Left kidney (tissue), 1 donor: ENCODE measurements at regions not wholly inside any gene's neighbourhood (a gene's known extent, or its start where the extent isn't known, plus 50 kb on each side); places are given as distances from the start of the nearest gene placed in this dataset.

ENCODE experiments used
- DNase-seq: peaks from one replicate; pipeline ENCODE4 v3.0.0-alpha.2; 2013

- DNase-seq = peak; percentile 72
Observed at GRCh38 chr2:12168791-12169388, 422.5 kb downstream of the LPIN1 start.

- peak; percentile 59 for DNase-seq
Observed at GRCh38 chr2:12169721-12170120, 423.3 kb downstream of the LPIN1 start.

DNA sequence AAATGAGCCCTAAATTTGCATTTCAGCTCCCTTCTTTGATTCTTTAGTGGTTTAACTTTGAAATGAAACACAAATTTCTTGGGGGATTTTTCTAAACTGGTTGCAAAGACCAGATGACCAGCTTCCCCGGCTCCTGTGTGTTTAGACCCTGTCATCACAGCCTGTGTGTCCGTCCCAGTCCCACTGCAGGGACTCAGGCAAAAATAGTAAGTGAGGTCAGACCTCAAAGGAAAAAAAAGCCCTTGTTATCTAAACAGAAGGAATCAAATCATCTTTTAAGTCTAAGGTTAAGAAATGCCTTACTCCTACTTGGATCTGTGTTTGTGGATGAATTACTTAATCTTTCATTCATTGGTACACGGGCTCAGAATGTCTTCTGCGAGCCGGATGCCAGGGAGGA lies 423.7 kb downstream of the LPIN1 start:
- no peak for DNase-seq

DNA sequence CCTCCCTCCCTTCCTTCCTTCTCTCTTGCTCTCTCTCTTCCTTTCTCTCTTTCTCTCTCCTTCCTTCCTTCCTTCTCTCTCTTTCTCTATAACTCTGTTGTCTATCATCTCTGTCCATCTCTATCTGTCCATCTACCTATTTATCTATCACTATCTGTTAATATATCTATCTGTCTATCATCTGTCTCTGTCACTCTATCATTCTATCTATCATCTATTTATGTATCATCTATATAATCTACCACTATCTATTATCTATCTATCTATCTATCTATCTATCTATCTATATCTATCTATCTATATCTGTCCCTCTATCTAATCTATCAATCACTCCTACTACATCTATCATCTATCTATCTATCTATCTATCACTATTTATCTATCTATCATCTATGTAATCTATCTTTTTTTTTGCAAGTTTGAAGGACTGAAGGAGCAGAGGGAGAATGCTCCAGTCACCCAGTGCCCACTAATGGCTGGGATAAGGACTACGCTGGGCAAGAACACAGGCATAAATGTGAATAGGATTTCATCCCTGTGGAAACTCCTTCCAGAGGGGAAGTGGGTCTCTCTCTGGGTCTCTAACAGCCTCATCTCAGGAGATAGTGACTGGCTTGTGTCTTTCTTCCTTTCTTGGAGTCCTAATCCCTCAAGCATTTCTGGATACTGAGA lies 427.0 kb downstream of the LPIN1 start:
- no peak for DNase-seq

DNA sequence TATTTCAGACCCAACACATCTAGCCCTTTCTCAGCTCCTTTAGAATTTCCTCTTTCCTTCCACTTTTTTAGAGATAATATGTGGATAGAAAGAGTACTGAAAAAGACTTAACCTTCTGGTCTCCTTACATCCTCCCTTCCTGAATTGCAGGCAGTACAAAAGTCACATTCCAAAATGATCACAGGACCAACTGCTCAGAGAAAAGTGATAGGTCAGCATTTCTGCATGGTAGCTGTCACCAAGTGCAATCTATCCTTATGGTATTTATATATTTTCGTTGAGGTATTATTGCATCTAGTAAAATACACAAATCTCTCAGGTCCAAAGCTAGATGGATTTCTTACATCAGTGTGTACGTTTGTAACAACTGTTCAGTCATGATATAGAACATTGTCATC lies 427.5 kb downstream of the LPIN1 start:
- no peak for DNase-seq

GRCh38 chr2:12175323-12175722 lies 428.9 kb downstream of the LPIN1 start:
- no peak for DNase-seq

- no peak for DNase-seq
Observed at GRCh38 chr2:12176623-12177454, 430.4 kb downstream of the LPIN1 start.

DNA sequence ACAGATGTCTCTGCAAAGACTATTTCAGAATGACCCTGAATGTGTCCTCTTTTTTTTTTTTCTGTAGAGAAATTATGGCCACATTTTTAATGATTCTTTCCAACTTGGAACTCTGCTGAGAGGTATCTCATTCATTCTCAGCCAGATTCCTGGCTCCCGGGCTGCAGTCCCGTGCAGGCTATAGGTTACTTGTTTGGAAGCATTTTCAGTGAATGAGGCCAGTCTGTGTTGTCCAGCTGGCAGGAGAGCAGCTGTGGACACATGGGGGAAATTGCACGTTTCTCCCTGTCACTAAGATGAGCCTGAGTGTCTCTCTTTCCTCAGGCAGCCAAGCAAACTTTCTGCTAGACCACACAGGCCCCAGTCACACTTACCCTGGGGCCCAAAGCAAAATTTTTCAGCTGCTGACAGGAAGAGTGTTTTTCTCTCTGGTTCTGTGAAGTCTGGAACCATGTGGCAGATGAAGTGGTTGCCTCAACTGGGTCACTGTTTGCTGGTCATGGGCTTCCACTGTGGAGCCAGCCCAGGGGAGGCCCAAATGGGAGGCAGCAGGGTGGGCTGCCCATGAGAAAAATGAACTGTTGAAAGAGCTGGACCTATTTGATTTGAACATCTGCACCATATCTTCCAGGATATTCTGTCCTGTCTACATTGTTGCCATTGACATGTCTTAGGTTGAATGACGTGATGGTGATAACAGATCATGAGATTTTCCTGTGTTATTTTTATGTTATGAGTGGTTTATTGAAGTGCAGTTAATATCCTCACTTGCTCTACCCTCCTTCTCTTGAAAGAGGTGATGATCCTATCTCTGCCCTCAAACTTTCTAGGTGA lies 431.2 kb downstream of the LPIN1 start:
- DNase-seq = peak; percentile 61

DNA sequence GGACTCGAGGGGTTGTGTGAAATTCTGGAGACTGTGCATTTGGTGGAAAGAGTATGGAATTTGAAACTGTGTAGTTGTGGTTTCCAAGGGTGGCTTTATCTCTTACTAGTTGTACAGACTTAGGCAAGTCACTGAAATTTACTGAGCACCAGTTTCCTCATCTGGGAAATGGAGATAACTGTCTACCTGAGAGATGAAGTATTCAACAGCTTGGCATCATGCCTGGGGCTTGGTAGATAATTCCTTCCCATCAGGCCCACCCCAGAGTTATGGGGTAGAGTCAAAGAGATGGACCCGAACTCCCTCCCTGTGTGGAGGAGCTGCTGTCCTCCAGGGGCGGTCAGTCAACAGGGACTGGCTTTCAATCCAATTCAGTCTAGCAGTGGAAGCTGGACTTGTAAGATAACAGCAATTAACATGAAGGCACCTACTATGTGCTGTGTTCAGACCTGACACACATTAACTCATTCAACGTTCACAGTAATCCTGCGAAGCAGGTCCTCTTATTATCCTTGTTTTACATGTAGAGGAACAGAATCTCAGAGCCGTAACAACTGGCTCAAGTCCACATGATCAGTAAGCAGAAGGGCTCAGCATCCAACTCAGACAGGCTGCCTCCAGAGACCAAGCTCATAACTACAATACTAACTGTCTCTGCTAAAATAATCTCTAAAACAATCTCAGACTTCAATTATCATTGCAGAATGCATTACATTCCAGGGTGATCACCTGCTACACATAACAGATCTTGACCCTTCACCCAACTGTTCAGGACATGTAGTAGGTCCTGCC lies 432.1 kb downstream of the LPIN1 start:
- DNase-seq = no peak

DNA sequence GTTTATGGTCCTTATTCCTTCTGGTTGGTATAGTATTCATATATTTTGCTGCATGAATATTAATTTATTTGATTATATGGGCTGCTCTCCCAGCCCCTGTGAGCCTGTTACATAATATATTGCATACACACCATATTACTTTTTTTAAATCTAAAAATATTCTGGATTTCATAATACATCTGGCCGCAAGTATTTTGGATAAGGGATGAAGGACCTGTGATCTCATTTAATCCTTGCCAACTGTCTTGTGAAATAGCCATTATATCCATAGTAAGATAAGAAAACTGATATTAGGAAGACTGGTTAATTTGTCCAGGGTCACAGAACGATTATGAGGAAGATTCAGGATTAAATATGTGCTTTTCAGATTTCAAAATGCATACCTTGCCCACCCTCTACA lies 433.6 kb downstream of the LPIN1 start:
- no peak for DNase-seq

- no peak for DNase-seq
Observed at GRCh38 chr2:12183032-12183645, 436.7 kb downstream of the LPIN1 start.

GRCh38 chr2:12192762-12193161 lies 446.3 kb downstream of the LPIN1 start:
- no peak for DNase-seq

DNA sequence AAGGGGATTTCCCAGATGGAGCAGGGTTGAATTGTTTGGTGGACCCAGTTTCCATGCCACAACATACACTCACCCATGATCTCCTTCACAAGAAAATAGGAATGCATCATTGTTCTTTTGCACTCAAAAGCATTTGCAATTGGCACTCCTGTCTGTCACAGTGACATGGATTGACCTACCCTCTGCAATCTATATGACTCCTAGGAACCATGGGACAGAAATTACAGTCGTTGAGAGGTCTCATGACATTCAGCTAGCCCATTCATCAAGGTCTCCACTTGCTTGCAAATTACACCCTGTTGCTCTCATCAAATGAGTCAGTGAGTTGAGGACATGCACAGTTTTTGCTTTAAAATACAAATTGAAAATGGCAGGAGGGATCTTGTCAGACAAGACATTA lies 448.5 kb downstream of the LPIN1 start:
- DNase-seq = no peak

DNA sequence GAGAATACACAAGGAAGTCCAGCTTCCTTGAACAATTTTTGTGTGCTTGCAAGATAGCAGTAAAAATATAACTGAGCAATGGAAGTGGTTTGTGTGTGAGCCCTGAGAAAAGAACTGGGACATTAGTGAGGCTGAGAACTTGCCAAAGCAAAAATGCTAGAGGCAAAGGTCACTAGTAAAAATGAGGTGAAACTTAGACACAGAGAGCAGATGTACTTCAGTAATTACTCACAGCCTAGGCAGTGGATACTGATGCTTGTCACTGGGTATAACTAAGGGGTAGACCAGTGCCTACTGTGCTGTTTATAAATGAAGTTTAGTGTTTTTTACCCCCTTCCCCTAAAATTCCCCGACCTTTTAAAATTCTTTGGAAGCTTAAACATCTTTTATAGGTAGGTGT lies 450.1 kb downstream of the LPIN1 start:
- DNase-seq = no peak

DNA sequence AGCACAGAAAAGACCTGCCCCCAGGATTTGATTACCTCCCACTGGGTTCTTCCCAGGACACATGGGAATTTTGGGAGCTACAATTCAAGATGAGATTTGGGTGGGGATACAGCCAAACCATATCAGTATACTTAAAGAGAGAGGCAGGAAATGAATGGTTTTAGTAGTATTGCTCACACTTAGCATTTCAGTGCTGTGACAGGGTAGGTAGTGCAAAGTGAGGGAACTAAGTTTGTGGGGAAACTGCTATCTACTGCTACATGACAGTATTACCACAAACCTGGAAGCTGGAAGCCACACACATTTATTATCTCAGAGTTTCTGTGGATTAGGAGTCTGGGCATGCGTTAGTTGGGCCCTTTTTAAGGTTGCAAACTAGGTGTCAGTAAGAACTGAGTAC lies 450.7 kb downstream of the LPIN1 start:
- DNase-seq = no peak

DNA sequence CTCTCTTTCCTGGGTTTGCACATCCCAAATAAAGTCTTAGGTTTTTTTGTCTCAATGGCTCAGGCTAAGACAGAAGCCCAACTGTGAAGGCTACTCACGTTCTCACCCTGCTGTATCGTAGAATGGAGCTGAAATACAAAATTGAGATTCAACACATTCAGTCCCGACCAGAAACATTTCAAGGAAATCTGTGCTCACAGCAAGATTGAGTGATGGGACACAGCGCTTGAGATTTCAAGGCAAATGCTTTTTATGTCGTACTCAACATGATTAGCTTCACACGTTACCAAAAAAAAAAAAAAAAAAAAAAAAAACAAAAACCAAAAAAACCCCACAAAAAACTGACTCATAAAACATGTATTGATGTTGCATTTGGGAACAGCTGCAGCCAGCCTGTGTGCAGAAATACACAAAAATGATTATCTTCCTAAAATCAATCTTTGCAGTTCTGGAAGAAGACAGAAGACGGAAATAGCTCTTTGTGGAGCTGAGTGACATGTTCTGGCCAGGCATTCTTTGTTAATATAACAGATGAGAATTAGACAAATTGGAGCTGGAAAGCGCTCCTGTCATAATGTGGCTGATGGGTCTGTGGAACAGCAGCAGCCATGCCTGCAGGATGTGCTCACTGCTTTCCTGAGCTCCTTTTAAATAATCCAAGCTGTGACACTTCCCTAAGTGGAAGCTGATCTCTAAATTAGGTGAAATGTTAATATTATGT lies 453.2 kb downstream of the LPIN1 start:
- DNase-seq = no peak

DNA sequence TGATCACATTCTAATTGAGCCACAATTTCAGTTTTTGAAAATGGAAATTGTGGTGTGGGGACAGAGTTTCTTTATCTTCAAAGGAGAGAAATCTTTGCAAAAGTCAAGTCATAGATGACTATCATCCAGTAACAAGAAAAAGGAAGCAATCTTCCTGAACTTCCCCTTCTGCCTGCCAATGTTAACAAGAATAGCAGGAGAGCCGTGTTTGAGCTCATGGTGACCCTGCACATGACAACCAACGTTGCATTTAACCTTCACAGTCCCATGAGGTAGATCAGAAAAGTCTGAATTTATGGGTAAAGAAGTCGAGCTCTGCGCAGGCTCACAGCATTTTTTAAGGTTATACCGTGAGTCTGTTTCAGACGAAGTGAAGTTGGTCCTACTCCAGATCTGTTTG lies 454.9 kb downstream of the LPIN1 start:
- no peak for DNase-seq

DNA sequence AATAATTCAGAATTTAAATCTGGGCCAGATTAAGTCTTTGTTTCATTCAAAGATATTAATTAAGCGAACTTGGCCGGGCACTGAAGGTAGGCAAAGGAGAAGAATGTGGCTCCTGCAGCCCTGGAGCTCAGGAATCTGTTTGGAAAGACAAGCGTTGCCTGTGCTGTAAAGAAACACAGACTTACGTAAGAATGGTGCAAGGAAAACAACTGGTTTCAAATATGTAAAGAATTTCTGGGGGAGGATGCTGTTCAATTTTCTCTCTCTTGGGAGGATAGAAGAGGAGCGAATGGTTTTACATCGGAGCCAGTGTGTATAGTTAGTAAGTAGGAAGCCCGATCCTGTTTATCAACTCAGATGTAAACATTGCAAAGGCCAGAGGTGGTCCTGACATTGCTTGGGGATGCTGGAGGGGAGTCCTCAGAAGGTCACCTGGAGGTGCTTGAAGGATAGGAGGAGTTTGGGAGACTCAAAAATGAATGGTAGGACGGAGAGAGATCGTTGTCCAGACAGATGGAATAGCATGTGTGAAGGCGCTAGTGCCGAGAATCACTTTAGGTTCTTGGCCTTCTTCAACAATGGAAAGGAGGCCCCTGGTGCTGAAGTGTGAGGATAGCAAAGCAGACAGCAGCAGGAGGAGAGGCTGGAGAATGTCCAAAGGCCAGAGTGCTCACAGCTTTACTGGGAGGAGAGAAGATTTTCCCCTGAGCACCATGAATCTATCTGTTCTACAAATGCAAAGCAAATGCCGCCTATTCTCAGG lies 456.1 kb downstream of the LPIN1 start:
- DNase-seq = no peak

DNA sequence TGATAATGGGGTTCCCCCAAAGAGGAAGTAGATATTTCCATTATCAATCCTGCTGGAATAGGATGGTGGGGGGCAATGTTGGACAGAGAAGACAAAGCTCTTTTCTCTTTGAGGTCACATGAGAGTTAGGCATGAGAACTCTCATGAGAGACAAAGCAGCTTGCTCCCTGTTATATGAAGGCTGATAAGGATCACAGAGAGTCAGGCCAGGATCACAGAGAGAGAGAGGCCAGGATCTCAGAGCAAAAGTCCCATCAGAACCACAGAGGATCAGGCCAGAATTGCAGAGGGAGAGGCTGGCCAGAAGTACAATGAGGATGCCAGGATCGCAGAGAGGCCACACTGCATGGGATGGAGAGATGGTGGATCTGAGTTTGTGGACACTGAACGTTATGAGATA lies 457.1 kb downstream of the LPIN1 start:
- DNase-seq = no peak

- no peak for DNase-seq
Observed at GRCh38 chr2:12205086-12205485, 458.7 kb downstream of the LPIN1 start.
